ENCODE measurements at regions not wholly inside any gene's neighbourhood (a gene's known extent, or its start where the extent isn't known, plus 50 kb on each side); places are given as distances from the start of the nearest gene placed in this dataset.

DNA sequence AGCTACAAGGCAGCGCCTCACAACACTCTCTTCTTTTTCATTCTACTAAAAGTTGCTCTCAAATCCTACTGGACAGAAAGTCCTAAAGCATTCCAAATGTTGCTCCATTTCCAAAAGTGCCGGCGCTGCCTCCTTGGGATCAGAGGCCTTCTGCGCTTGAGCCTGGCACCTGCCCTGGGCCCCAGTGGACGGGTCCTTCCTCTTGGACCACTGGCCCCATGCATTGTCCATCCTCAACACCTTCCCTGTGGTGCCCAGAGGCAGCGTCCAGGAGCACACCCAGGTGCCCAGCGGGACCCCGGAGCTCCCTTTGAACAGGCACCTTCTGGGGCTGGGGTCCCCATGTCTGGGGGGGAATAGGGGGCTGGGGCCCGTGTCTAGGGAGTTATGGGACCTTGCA, 205.2 kb downstream of the ERMARD start:
- Histone ChIP-seq H3K4me3 (no peak overlapping the region), H3K9ac (ENCODE audit: insufficient read depth in 1 of 2, low read length in 2 of 2) (no peak overlapping the region), H3K27me3 (ENCODE audit: control insufficient read depth in 3 of 3, insufficient read depth in 3 of 3, low read length in 2 of 3) (peaks cover 0 to 42% (median 3%) of the 10 kb centered on the region in 3 donors), H3K9me3 (ENCODE audit: control insufficient read depth in 4 of 4, insufficient read depth in 3 of 4, low read length in 3 of 4) (peaks cover 0 to 2% (median 0%) of the 10 kb centered on the region in 4 donors), H3K27ac (ENCODE audit: low read depth in 1 of 2, low read length in 1 of 2) (no peak overlapping the region), H3K36me3 (ENCODE audit: control insufficient read depth in 4 of 4, insufficient read depth in 4 of 4, low read length in 4 of 4) (no peaks in the 10 kb centered on the region), H3K4me1 (ENCODE audit: control insufficient read depth in 5 of 5, insufficient read depth in 5 of 5, low read length in 5 of 5) (peaks cover 0 to 8% (median 0%) of the 10 kb centered on the region in 5 donors)
- WGBS, 2 donors, result 93 to 94% methylated on average over 9 of the region's 9 CpGs
- DNase-seq (no peak), ATAC-seq (ENCODE audit: insufficient read depth, low FRiP score) (no peak)
- no peak for TF ChIP-seq CTCF (IDR thresholded peaks at IDR 0.05; ENCODE audit: control extremely low read depth, extremely low read depth)

DNA sequence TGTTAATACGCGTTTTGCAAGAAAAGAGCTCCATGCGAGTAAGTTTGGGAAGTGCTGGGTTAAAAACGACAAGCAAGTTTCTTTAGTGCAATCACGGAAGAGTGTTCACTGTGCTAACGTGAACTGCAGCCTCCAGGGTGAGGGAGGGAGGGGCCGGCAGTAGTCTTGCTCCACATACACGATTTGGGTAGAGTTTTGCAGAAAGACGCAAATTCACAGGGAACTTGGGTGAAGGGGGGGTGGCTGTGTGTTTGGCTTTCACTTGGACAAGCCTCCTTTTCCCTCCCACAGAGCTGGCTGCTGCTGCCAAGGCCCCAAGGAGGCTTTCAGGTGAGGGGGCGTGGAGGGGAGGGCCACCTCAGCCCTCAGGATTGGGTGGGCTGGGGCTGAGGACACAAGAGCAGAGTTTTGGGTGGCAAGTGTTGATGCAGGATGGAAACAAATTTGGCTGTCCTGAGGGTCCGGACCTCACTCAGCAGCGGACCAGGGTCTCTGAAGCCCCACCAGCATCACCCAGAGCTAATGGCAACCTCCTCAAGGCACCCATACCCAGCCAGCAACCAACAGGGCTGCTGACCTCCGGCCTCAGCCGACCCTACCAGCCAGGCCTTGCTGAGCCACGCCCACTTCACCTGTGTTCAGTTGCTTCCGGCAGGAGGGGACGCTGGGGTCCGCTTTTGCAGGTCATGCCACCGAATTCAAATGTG, 204.5 kb downstream of the ERMARD start:
- Histone ChIP-seq H3K36me3 (ENCODE audit: control insufficient read depth in 4 of 4, insufficient read depth in 4 of 4, low read length in 4 of 4) (no peaks in the 10 kb centered on the region), H3K4me1 (ENCODE audit: control insufficient read depth in 5 of 5, insufficient read depth in 5 of 5, low read length in 5 of 5) (peaks cover 0 to 6% (median 0%) of the 10 kb centered on the region in 5 donors), H3K9me3 (ENCODE audit: control insufficient read depth in 4 of 4, insufficient read depth in 3 of 4, low read length in 3 of 4) (peaks cover 0 to 2% (median 0%) of the 10 kb centered on the region in 4 donors), H3K4me3 (no peak overlapping the region), H3K9ac (ENCODE audit: insufficient read depth in 1 of 2, low read length in 2 of 2) (no peak overlapping the region), H3K27ac (ENCODE audit: low read depth in 1 of 2, low read length in 1 of 2) (no peak overlapping the region), H3K27me3 (ENCODE audit: control insufficient read depth in 3 of 3, insufficient read depth in 3 of 3, low read length in 2 of 3) (peaks cover 0 to 38% (median 0%) of the 10 kb centered on the region in 3 donors)
- ATAC-seq (ENCODE audit: insufficient read depth, low FRiP score) (no peak), DNase-seq (no peak)
- 65 to 66% methylated on average over 19 of the region's 19 CpGs for WGBS, 2 donors
- no peak for TF ChIP-seq CTCF (IDR thresholded peaks at IDR 0.05; ENCODE audit: control extremely low read depth, extremely low read depth)

- Histone ChIP-seq H3K9ac (ENCODE audit: insufficient read depth in 1 of 2, low read length in 2 of 2) (no peak overlapping the region), H3K27ac (ENCODE audit: low read depth in 1 of 2, low read length in 1 of 2) (no peak overlapping the region), H3K9me3 (ENCODE audit: control insufficient read depth in 4 of 4, insufficient read depth in 3 of 4, low read length in 3 of 4) (peaks cover 0 to 2% (median 0%) of the 10 kb centered on the region in 4 donors), H3K4me1 (ENCODE audit: control insufficient read depth in 5 of 5, insufficient read depth in 5 of 5, low read length in 5 of 5) (peaks cover 0 to 6% (median 0%) of the 10 kb centered on the region in 5 donors), H3K27me3 (ENCODE audit: control insufficient read depth in 3 of 3, insufficient read depth in 3 of 3, low read length in 2 of 3) (peaks cover 0 to 35% (median 0%) of the 10 kb centered on the region in 3 donors), H3K36me3 (ENCODE audit: control insufficient read depth in 4 of 4, insufficient read depth in 4 of 4, low read length in 4 of 4) (no peaks in the 10 kb centered on the region), H3K4me3 (no peak overlapping the region)
- WGBS, 2 donors, result 95 to 99% methylated on average over 1 of the region's 1 CpG
- ATAC-seq (ENCODE audit: insufficient read depth, low FRiP score), result no peak
- TF ChIP-seq CTCF (IDR thresholded peaks at IDR 0.05; ENCODE audit: control extremely low read depth, extremely low read depth), result no peak
- DNase-seq, result no peak
Observed at GRCh38 chr6:169954977-169955376, 203.6 kb downstream of the ERMARD start.

Measured in lung (tissue), 11 donors.